ENCODE measurements at regions not wholly inside any gene's neighbourhood (a gene's known extent, or its start where the extent isn't known, plus 50 kb on each side); places are given as distances from the start of the nearest gene placed in this dataset.

DNA sequence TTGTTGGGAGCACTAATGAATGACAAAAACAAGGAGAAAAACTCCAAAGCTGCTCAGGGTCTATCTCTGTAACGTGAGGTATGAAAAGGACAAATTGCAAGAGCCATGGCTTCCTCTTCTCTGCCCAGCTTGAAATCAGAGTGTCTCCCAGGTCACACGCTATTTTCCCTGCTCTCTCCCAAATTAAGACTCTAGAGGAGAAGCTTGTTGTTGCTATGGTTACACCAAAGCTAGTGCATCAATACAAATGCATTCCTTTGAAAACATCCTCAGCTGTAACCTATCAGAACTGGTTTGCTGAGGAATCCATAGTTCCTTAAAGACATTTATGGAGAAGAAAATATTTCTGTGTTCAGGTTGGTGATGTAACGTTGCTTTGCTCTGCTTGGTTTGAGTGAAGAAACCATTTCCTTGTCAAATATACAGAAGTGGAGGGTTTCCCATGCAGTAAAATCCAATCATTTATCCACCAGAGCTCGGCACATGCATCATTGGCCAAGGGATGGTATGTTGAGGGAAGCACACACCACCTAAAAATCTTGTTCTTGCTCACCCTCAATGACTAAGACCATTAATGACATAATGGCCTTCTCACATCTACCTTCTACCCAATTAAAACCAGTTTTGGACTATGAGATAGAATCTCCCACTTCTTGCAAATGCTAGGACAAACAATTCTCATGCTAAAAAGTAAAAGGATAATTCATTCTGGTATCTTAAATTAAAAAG, 2135.6 kb upstream of the CELF4 start:
- Histone ChIP-seq H3K9me3 (ENCODE audit: insufficient read depth, low read length) (no peaks in the 10 kb centered on the region), H3K4me2 (ENCODE audit: low read depth, low read length, poor library complexity, severe bottlenecking) (no peak overlapping the region), H3K4me3 (ENCODE audit: insufficient read depth, low read length, poor library complexity, severe bottlenecking) (no peak overlapping the region), H2AFZ (ENCODE audit: low read depth, low read length, severe bottlenecking) (no peak overlapping the region), H3F3A (ENCODE audit: insufficient read depth) (no peaks in the 10 kb centered on the region), H4K20me1 (ENCODE audit: low read depth, low read length) (no peaks in the 10 kb centered on the region), H3K27ac (ENCODE audit: low read depth, low read length) (no peak overlapping the region), H3K36me3 (ENCODE audit: low read length) (no peaks in the 10 kb centered on the region), H3K9me2 (replicated peaks; ENCODE audit: insufficient read depth, low read length) (no peaks in the 10 kb centered on the region), H3K9ac (ENCODE audit: low read length) (no peak overlapping the region), H3K27me3 (ENCODE audit: low read length) (no peaks in the 10 kb centered on the region), H3K79me2 (ENCODE audit: insufficient read depth, low read length) (no peaks in the 10 kb centered on the region)
- TF ChIP-seq EZH2phosphoT487 (conservative IDR thresholded peaks at IDR 0.05; ENCODE audit: low read length) = no peak
- TF ChIP-seq, protein P1, sequence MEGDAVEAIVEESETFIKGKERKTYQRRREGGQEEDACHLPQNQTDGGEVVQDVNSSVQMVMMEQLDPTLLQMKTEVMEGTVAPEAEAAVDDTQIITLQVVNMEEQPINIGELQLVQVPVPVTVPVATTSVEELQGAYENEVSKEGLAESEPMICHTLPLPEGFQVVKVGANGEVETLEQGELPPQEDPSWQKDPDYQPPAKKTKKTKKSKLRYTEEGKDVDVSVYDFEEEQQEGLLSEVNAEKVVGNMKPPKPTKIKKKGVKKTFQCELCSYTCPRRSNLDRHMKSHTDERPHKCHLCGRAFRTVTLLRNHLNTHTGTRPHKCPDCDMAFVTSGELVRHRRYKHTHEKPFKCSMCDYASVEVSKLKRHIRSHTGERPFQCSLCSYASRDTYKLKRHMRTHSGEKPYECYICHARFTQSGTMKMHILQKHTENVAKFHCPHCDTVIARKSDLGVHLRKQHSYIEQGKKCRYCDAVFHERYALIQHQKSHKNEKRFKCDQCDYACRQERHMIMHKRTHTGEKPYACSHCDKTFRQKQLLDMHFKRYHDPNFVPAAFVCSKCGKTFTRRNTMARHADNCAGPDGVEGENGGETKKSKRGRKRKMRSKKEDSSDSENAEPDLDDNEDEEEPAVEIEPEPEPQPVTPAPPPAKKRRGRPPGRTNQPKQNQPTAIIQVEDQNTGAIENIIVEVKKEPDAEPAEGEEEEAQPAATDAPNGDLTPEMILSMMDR (IDR thresholded peaks at IDR 0.05; ENCODE audit: insufficient read depth, low read length, poor library complexity, severe bottlenecking) = no peak

DNA sequence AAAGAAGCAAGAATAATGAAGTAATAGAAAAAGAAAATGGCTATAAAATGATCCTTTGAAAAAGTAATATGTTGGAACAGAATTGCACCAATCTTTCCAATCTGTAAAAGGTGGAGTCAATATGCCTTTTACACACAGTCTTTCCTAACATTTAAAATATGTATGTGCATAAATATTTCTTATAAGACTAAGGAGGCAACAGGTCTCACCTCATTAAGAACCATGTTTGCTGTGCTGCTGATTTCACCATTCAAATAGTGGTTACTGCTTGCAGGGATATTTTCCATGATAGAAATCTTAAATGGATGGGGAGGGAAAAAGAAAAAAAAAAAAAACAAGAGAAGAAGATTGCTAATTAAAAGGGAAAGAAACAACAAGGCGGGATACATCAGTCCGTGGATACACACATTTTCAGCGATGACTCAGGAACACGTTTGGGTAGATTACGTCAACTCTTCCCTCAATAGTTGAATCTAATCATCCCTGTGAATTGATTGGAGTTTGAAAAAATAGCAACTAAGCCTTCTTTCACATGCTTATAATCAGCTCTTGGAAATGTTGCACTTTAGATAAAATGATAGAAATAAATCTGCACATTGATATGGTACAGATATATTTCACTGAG, 2133.9 kb upstream of the CELF4 start:
- Histone ChIP-seq H3K79me2 (ENCODE audit: insufficient read depth, low read length) (no peaks in the 10 kb centered on the region), H3K9me3 (ENCODE audit: insufficient read depth, low read length) (no peaks in the 10 kb centered on the region), H3F3A (ENCODE audit: insufficient read depth) (no peaks in the 10 kb centered on the region), H3K4me3 (ENCODE audit: insufficient read depth, low read length, poor library complexity, severe bottlenecking) (no peak overlapping the region), H3K36me3 (ENCODE audit: low read length) (no peaks in the 10 kb centered on the region), H3K27ac (ENCODE audit: low read depth, low read length) (no peak overlapping the region), H3K27me3 (ENCODE audit: low read length) (no peaks in the 10 kb centered on the region), H4K20me1 (ENCODE audit: low read depth, low read length) (no peaks in the 10 kb centered on the region), H3K4me2 (ENCODE audit: low read depth, low read length, poor library complexity, severe bottlenecking) (no peak overlapping the region), H3K9me2 (replicated peaks; ENCODE audit: insufficient read depth, low read length) (no peaks in the 10 kb centered on the region), H2AFZ (ENCODE audit: low read depth, low read length, severe bottlenecking) (no peak overlapping the region), H3K9ac (ENCODE audit: low read length) (no peak overlapping the region)
- TF ChIP-seq EZH2phosphoT487 (conservative IDR thresholded peaks at IDR 0.05; ENCODE audit: low read length) = no peak
- TF ChIP-seq, protein P1 (IDR thresholded peaks at IDR 0.05; ENCODE audit: insufficient read depth, low read length, poor library complexity, severe bottlenecking) = no peak

GRCh38 chr18:39698436-39698835, 2132.8 kb upstream of the CELF4 start:
- Histone ChIP-seq H3K4me2 (ENCODE audit: low read depth, low read length, poor library complexity, severe bottlenecking) (no peak overlapping the region), H3K27ac (ENCODE audit: low read depth, low read length) (no peak overlapping the region), H3K9me3 (ENCODE audit: insufficient read depth, low read length) (no peaks in the 10 kb centered on the region), H3K9me2 (replicated peaks; ENCODE audit: insufficient read depth, low read length) (no peaks in the 10 kb centered on the region), H2AFZ (ENCODE audit: low read depth, low read length, severe bottlenecking) (no peak overlapping the region), H3K27me3 (ENCODE audit: low read length) (no peaks in the 10 kb centered on the region), H3K9ac (ENCODE audit: low read length) (no peak overlapping the region), H3F3A (ENCODE audit: insufficient read depth) (no peaks in the 10 kb centered on the region), H3K4me3 (ENCODE audit: insufficient read depth, low read length, poor library complexity, severe bottlenecking) (no peak overlapping the region), H3K36me3 (ENCODE audit: low read length) (no peaks in the 10 kb centered on the region), H3K79me2 (ENCODE audit: insufficient read depth, low read length) (no peaks in the 10 kb centered on the region), H4K20me1 (ENCODE audit: low read depth, low read length) (no peaks in the 10 kb centered on the region)
- no peak for TF ChIP-seq EZH2phosphoT487 (conservative IDR thresholded peaks at IDR 0.05; ENCODE audit: low read length)
- TF ChIP-seq, protein P1 (IDR thresholded peaks at IDR 0.05; ENCODE audit: insufficient read depth, low read length, poor library complexity, severe bottlenecking) = no peak

All from SU-DHL-6 (cell line).